ENCODE measurements at regions not wholly inside any gene's neighbourhood (a gene's known extent, or its start where the extent isn't known, plus 50 kb on each side); places are given as distances from the start of the nearest gene placed in this dataset.

DNA sequence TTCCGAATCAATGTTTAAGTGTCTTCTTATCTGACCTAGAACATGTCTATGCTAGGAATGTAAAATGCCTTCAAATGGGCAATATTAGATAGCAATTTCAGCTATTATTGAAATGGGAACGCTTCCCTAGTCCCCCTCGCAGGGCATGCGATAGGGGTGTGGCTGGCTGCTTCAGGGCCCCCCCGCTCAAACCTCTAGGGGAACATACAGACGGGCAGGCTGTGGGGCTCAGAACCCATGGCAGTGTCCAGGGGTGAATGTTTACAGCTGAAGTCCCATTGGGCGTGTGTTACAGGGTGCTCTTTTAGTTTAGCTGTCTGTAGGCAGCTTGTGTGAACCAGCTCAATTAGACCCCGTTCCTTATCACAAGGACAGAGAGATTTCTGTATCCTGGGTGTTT lies 315.9 kb downstream of the DSEL start:
- no peaks in the 10 kb centered on the region for H4K20me1 ChIP-seq (ENCODE audit: control insufficient read depth, insufficient read depth, insufficient read length)
- no peak overlapping the region for H4K5ac ChIP-seq (ENCODE audit: insufficient read length, low read depth, low read length)
- Mint-ChIP-seq H3K27me3 (ENCODE audit: low read depth) (no peaks in the 10 kb centered on the region), H3K4me1 (no peaks in the 10 kb centered on the region), H3K4me3 (no peak overlapping the region), H3K27ac (no peak overlapping the region), H3K36me3 (ENCODE audit: insufficient read depth in 1 of 3, low read depth in 3 of 3) (no peaks in the 10 kb centered on the region), H3K9me3 (no peaks in the 10 kb centered on the region)
- no peaks in the 10 kb centered on the region for H3K4me1 ChIP-seq (ENCODE audit: insufficient read depth, low read length)
- no peaks in the 10 kb centered on the region for H3K27me3 ChIP-seq (ENCODE audit: insufficient read depth, low read length)
- H3K18ac ChIP-seq (ENCODE audit: insufficient read length, low read depth, low read length), result no peak overlapping the region
- no peaks in the 10 kb centered on the region for H3K79me2 ChIP-seq (ENCODE audit: insufficient read depth, low read length)
- no peak overlapping the region for H3K14ac ChIP-seq (ENCODE audit: insufficient read depth, low read length)
- no peak overlapping the region for H2BK120ac ChIP-seq (ENCODE audit: low read depth, low read length, poor library complexity, severe bottlenecking)
- H3K4ac ChIP-seq (ENCODE audit: low read depth, low read length), result no peak overlapping the region
- H3K56ac ChIP-seq (ENCODE audit: insufficient read length, low read depth, low read length), result no peak overlapping the region
- no peak overlapping the region for H3K9ac ChIP-seq (ENCODE audit: extremely low read depth, insufficient read length, low read length)
- WGBS (ENCODE audit: extremely low coverage, insufficient read length, low lambda C conversion rate), result no CpG with 5 or more reads among the region's 8 CpGs
- no peak overlapping the region for H2AFZ ChIP-seq (ENCODE audit: low read length)
- no peaks in the 10 kb centered on the region for H3K9me3 ChIP-seq (ENCODE audit: control insufficient read depth, low read depth, low read length)
- no peak for DNase-seq
- no peak overlapping the region for H2AK5ac ChIP-seq (ENCODE audit: insufficient read length, low read length)
- H3K4me2 ChIP-seq (ENCODE audit: insufficient read depth, insufficient read length, low read length), result no peak overlapping the region
- no peak overlapping the region for H2BK20ac ChIP-seq (ENCODE audit: low read depth, low read length, poor library complexity, severe bottlenecking)
- H3T11ph ChIP-seq (ENCODE audit: low read length), result no peak overlapping the region
- no peak overlapping the region for H2BK12ac ChIP-seq (ENCODE audit: insufficient read length, low read depth, low read length)
- no peak overlapping the region for H3K23ac ChIP-seq (ENCODE audit: insufficient read length, low read depth, low read length)
- H2BK15ac ChIP-seq (ENCODE audit: low read depth, low read length), result no peak overlapping the region
- H2BK5ac ChIP-seq (ENCODE audit: insufficient read length, low read length), result no peak overlapping the region
- no peaks in the 10 kb centered on the region for H3K79me1 ChIP-seq (ENCODE audit: insufficient read depth, low read depth, low read length, poor library complexity, severe bottlenecking)
- no peak overlapping the region for H4K8ac ChIP-seq (replicated peaks; ENCODE audit: insufficient read length, low read depth, low read length)
- TF ChIP-seq, protein P1, sequence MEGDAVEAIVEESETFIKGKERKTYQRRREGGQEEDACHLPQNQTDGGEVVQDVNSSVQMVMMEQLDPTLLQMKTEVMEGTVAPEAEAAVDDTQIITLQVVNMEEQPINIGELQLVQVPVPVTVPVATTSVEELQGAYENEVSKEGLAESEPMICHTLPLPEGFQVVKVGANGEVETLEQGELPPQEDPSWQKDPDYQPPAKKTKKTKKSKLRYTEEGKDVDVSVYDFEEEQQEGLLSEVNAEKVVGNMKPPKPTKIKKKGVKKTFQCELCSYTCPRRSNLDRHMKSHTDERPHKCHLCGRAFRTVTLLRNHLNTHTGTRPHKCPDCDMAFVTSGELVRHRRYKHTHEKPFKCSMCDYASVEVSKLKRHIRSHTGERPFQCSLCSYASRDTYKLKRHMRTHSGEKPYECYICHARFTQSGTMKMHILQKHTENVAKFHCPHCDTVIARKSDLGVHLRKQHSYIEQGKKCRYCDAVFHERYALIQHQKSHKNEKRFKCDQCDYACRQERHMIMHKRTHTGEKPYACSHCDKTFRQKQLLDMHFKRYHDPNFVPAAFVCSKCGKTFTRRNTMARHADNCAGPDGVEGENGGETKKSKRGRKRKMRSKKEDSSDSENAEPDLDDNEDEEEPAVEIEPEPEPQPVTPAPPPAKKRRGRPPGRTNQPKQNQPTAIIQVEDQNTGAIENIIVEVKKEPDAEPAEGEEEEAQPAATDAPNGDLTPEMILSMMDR (conservative IDR thresholded peaks at IDR 0.05), result no peak
- no peak overlapping the region for H3K27ac ChIP-seq (ENCODE audit: insufficient read length, low read depth, low read length)
- no peaks in the 10 kb centered on the region for H3K23me2 ChIP-seq (ENCODE audit: insufficient read length, low read depth, low read length, poor library complexity, severe bottlenecking)
- H4K91ac ChIP-seq (ENCODE audit: insufficient read length, low read depth, low read length), result no peak overlapping the region
